ENCODE measurements at regions not wholly inside any gene's neighbourhood (a gene's known extent, or its start where the extent isn't known, plus 50 kb on each side); places are given as distances from the start of the nearest gene placed in this dataset.
A peak's percentile ranks its signal among the peaks of the same experiment; 100 is the strongest.

GRCh38 chr2:120669121-120669952 is 66.3 kb upstream of the GLI2 start:
- H2AK5ac ChIP-seq (ENCODE audit: low read depth, low read length): no peak overlapping the region
- H3K14ac ChIP-seq (ENCODE audit: insufficient read length): no peak overlapping the region
- H3K4me1 ChIP-seq (replicated peaks in 1 of 4; ENCODE audit: control insufficient read depth in 3 of 4, insufficient read depth in 4 of 4, low read length in 3 of 4): peaks cover 0 to 6% (median 0%) of the 10 kb centered on the region in 4 experiments; a peak in 2 of 7 replicates
- 0 out of 2 replicates have a peak overlapping the region, but pooled peaks have one; percentile 49 for H2BK5ac ChIP-seq (ENCODE audit: low read depth, low read length)
- no peaks in the 10 kb centered on the region for H3K79me2 ChIP-seq (ENCODE audit: control insufficient read depth in 1 of 2, insufficient read depth in 2 of 2, low read length in 2 of 2)
- H3K4ac ChIP-seq (replicated peaks; ENCODE audit: insufficient read length, low read depth, low read length): no peak overlapping the region
- peak in 1 of 2 experiments; percentile 78 for DNase-seq (ENCODE audit: low read depth in 1 of 2, low spot score in 2 of 2)
- H3K23ac ChIP-seq (ENCODE audit: insufficient read length): no peak overlapping the region
- no peak overlapping the region for H2BK12ac ChIP-seq (ENCODE audit: low read depth, low read length)
- H3K56ac ChIP-seq (replicated peaks; ENCODE audit: insufficient read length, low read depth, low read length): no peak overlapping the region
- H3K36me3 ChIP-seq (ENCODE audit: control insufficient read depth in 2 of 4, insufficient read depth in 4 of 4, low read length in 3 of 4): no peaks in the 10 kb centered on the region
- no peak overlapping the region for H2BK20ac ChIP-seq (ENCODE audit: low read length)
- H3K79me1 ChIP-seq (ENCODE audit: low read depth, low read length): no peaks in the 10 kb centered on the region
- H2BK15ac ChIP-seq (ENCODE audit: low read length): no peak overlapping the region; the same call in 1 of the 2 replicates
- peaks cover 0 to 22% (median 19%) of the 10 kb centered on the region in 4 experiments; a peak in 6 of 7 replicates for H3K27me3 ChIP-seq (replicated peaks in 1 of 4; ENCODE audit: control insufficient read depth in 3 of 4, extremely low read depth in 1 of 4, insufficient read depth in 3 of 4, low read length in 3 of 4)
- no peak overlapping the region for H3K9ac ChIP-seq (replicated peaks in 1 of 4; ENCODE audit: extremely low read depth in 1 of 4, low read depth in 3 of 4, low read length in 3 of 4)
- H4K20me1 ChIP-seq (replicated peaks in 1 of 2; ENCODE audit: control insufficient read depth in 1 of 2, insufficient read depth in 2 of 2, low read length in 2 of 2): no peaks in the 10 kb centered on the region
- FAIRE-seq: peak; percentile 78
- no peak overlapping the region for H4K5ac ChIP-seq (ENCODE audit: insufficient read length, low read depth, low read length)
- no peak overlapping the region for H4K8ac ChIP-seq (ENCODE audit: extremely low read depth, insufficient read depth, low read length)
- H3K23me2 ChIP-seq (ENCODE audit: low read depth, low read length): no peaks in the 10 kb centered on the region; the same call in 1 of the 2 replicates
- H2AFZ ChIP-seq (ENCODE audit: low read length): no peak overlapping the region
- no peak overlapping the region for H4K91ac ChIP-seq (replicated peaks; ENCODE audit: insufficient read length, low read length)
- peaks cover 8 to 12% of the 10 kb centered on the region in 2 experiments; a peak in 2 of 4 replicates for H3K9me3 ChIP-seq (ENCODE audit: insufficient read depth in 2 of 2, low read depth in 1 of 2, low read length in 1 of 2)
- POLR2A ChIA-PET (ENCODE audit: partially characterized antibody): no interaction called here
- peak overlapping the region; percentile 24 to 53 for H3K4me2 ChIP-seq (ENCODE audit: insufficient read depth in 1 of 2, low read depth in 2 of 2, low read length in 2 of 2)
- CTCF ChIA-PET (ENCODE audit: partially characterized antibody): interaction anchor here (0.7 to 5.7 kb wide), 50 partner anchors 8 to 794 kb away, joined by 3 to 58 read pairs (median 4); no protein-coding TSS in a partner anchor
- no peak overlapping the region for H3K4me3 ChIP-seq (ENCODE audit: extremely low read depth in 1 of 4, insufficient read depth in 2 of 4, low read depth in 3 of 4, low read length in 4 of 4)
- peak overlapping the region; percentile 56 for H3K18ac ChIP-seq (ENCODE audit: extremely low read depth, low read length)
- H2BK120ac ChIP-seq (replicated peaks; ENCODE audit: low read depth, low read length): no peak overlapping the region
- WGBS, 2 experiments (ENCODE audit: extremely low coverage in 1 of 2, insufficient coverage in 1 of 2, insufficient read length in 1 of 2, insufficient replicate concordance in 2 of 2, low coverage in 1 of 2, low lambda C conversion rate in 2 of 2, missing lambda C conversion rate in 1 of 2): 35% methylated on average over 21 of the region's 23 CpGs; no CpG with 5 or more reads in 1 of the 2 experiments
- no peak overlapping the region for H3K27ac ChIP-seq (ENCODE audit: low read depth, low read length)
- peak; percentile 71 for TF ChIP-seq CEBPB (IDR thresholded peaks at IDR 0.05; ENCODE audit: low read depth, low read length)
- peak; percentile 85 for TF ChIP-seq E2F6 (IDR thresholded peaks at IDR 0.05)
- 0 out of 2 replicates have a peak, but pooled peaks have one; percentile 7 for TF ChIP-seq NRF1 (IDR thresholded peaks at IDR 0.05; ENCODE audit: low read depth, low read length)
- 0 out of 2 replicates have a peak, but pooled peaks have one; percentile 8 for TF ChIP-seq MAFK (IDR thresholded peaks at IDR 0.05; ENCODE audit: low read depth, low read length)
- peak; percentile 55 to 70 for TF ChIP-seq RAD21 (IDR thresholded peaks at IDR 0.05 in 1 of 2, conservative IDR thresholded peaks at IDR 0.05 in 1 of 2; ENCODE audit: low read depth in 2 of 2, low read length in 2 of 2)
- TF ChIP-seq CREB1 (IDR thresholded peaks at IDR 0.05): peak; percentile 52; the same call in 1 of the 2 replicates
- no peak for TF ChIP-seq SP1 (IDR thresholded peaks at IDR 0.05; ENCODE audit: low read depth, low read length)
- peak; percentile 50 for TF ChIP-seq SAP30 (IDR thresholded peaks at IDR 0.05; ENCODE audit: insufficient read depth, insufficient replicate concordance, low read length)
- TF ChIP-seq SIN3A (conservative IDR thresholded peaks at IDR 0.05 in 1 of 2, IDR thresholded peaks at IDR 0.05 in 1 of 2; ENCODE audit: low read depth in 1 of 2, low read length in 2 of 2): peak; percentile 74 to 92; a peak in 2 of 4 replicates
- TF ChIP-seq CTBP2 (IDR thresholded peaks at IDR 0.05; ENCODE audit: borderline replicate concordance, insufficient read depth, insufficient read length, low read length): no peak
